Left ventricle myocardium inferior (tissue), 1 donor: ENCODE measurements at regions not wholly inside any gene's neighbourhood (a gene's known extent, or its start where the extent isn't known, plus 50 kb on each side); places are given as distances from the start of the nearest gene placed in this dataset.
A peak's percentile ranks its signal among the peaks of the same experiment; 100 is the strongest.

Experiments
- DNase-seq: peaks from one replicate; pipeline ENCODE4 v3.0.0-alpha.2; 2020
- H3K27ac ChIP-seq: fragments of 200-600 bp; replicated peaks from 2 replicates; pipeline ENCODE4 v1.8.0; 2021
- H3K27me3 ChIP-seq: fragments of 200-600 bp; 2 replicates; pipeline ENCODE4 v1.8.0; 2021; ENCODE audit warnings: low read depth
- H3K36me3 ChIP-seq: fragments of 200-600 bp; 2 replicates; pipeline ENCODE4 v1.8.0; 2021
- H3K4me1 ChIP-seq: fragments of 200-600 bp; 2 replicates; pipeline ENCODE4 v1.8.0; 2021
- H3K4me3 ChIP-seq: fragments of 200-600 bp; 2 replicates; pipeline ENCODE4 v1.8.0; 2021; ENCODE audit warnings: mild to moderate bottlenecking, moderate library complexity
- H3K9me3 ChIP-seq: fragments of 200-600 bp; replicated peaks from 2 replicates; pipeline ENCODE4 v1.8.0; 2021
- intact Hi-C: fragments of 100-400 bp; cut with micrococcal nuclease; formaldehyde crosslinking; loops from one replicate; pipeline ENCODE4 v1.11.0; 2022
- TF ChIP-seq, protein P1 (sequence below): fragments of 200-600 bp; IDR thresholded peaks from 2 replicates; pipeline ENCODE4 v1.8.0; 2021; ENCODE audit warnings: antibody characterized with exemption, mild to moderate bottlenecking, borderline replicate concordance
- donor health status: DM: no; HTN: yes; CAD: no; lungs with severe emphysema.

DNA sequence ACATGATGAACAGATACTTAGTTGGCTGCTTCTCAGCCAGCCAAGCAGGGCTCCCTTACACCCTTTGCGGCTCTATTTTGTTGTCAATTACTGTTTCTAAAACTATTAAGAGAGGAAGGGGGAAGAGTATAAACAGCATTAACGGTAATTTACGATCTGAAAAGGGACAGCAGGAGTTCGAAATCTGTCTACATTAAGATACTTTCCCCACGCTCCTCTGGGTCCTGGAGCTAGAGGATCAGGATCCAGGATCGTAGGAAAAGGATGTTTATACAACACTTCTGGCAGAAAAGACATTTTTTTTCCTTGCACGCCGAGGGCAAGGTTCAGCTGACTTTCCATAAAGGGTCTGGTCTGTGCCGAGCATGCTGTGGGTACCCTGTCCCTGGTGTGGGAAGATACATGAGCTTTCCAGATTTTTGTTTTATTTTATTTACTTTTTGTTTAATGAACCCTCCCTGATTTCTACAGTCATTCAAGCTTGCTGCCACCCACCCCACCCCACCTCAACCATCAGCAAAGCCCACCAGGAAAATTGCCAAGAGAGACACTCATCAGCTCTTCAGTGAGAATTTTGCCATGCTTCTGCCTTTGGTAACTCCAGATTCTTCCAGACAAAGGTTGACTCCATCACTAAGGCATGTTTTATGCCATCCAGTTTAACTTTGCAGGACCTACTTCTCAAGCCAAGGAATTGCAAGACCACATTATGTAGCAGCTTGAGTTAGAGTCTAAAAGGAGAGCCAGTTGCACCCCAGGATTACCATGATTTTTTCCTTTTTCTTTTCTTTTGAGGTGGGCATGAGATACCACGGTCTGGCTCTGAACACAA, 188.1 kb downstream of the QDPR start:
- DNase-seq: no peak
- Histone ChIP-seq H3K27me3 (no peaks in the 10 kb centered on the region), H3K4me1 (peaks cover 20% of the 10 kb centered on the region), H3K4me3 (peak overlapping the region; percentile 15), H3K36me3 (no peaks in the 10 kb centered on the region), H3K27ac (no peak overlapping the region), H3K9me3 (peaks cover 15% of the 10 kb centered on the region)
- TF ChIP-seq, protein P1, sequence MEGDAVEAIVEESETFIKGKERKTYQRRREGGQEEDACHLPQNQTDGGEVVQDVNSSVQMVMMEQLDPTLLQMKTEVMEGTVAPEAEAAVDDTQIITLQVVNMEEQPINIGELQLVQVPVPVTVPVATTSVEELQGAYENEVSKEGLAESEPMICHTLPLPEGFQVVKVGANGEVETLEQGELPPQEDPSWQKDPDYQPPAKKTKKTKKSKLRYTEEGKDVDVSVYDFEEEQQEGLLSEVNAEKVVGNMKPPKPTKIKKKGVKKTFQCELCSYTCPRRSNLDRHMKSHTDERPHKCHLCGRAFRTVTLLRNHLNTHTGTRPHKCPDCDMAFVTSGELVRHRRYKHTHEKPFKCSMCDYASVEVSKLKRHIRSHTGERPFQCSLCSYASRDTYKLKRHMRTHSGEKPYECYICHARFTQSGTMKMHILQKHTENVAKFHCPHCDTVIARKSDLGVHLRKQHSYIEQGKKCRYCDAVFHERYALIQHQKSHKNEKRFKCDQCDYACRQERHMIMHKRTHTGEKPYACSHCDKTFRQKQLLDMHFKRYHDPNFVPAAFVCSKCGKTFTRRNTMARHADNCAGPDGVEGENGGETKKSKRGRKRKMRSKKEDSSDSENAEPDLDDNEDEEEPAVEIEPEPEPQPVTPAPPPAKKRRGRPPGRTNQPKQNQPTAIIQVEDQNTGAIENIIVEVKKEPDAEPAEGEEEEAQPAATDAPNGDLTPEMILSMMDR: no peak
- intact Hi-C loops: no loop called here

DNA sequence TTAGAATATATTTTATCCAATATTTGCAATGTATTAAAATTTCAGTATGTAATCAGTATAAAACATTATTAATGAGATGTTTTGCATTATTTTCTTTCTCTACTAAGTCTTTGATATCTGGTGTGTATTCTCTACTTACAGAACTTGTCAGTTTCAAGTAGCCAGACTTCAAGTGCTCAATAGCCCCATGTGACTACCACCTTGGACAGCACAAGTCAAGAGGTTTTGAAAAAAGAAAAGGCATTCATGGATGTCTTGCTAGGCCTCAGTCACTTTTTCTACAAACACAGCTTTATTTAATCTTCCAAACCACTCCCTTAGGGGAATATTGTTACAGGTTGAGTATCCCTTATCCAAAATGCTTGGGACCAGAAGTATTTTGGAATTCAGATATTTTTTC, 189.4 kb downstream of the QDPR start:
- no peak for DNase-seq
- Histone ChIP-seq H3K27me3 (no peaks in the 10 kb centered on the region), H3K4me3 (no peak overlapping the region), H3K36me3 (no peaks in the 10 kb centered on the region), H3K27ac (no peak overlapping the region), H3K9me3 (peaks cover 15% of the 10 kb centered on the region), H3K4me1 (peaks cover 20% of the 10 kb centered on the region)
- intact Hi-C loops: no loop called here
- TF ChIP-seq, protein P1: no peak

GRCh38 chr4:17320046-17320445, 191.8 kb downstream of the QDPR start:
- intact Hi-C loops: no loop called here
- Histone ChIP-seq H3K9me3 (peaks cover 15% of the 10 kb centered on the region), H3K36me3 (no peaks in the 10 kb centered on the region), H3K27ac (no peak overlapping the region), H3K27me3 (no peaks in the 10 kb centered on the region), H3K4me1 (peaks cover 20% of the 10 kb centered on the region), H3K4me3 (no peak overlapping the region)
- TF ChIP-seq, protein P1: no peak
- no peak for DNase-seq

DNA sequence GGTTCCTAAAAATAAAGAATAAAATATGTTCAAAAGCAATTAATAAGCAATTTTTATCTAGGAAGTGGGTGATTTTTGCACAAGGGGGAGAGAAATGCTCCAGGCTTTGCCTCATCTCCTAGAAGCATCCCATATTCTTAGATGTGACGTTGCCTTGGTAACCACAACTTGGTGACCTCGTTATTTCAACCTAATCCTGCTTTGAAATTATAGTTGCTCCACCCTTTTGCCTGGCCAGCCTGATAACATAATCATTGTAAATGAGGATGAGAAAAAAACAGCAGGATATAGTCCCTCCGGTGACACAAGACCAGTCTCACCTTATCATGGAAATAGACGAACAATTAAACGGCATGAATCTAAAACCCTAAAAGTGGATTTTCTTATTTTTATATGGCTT, 194.4 kb downstream of the QDPR start:
- no peak for DNase-seq
- no peak overlapping the region for H3K4me3 ChIP-seq
- peaks cover 5% of the 10 kb centered on the region for H3K4me1 ChIP-seq
- H3K27me3 ChIP-seq: no peaks in the 10 kb centered on the region
- H3K36me3 ChIP-seq: no peaks in the 10 kb centered on the region
- intact Hi-C loops: no loop called here
- peaks cover 15% of the 10 kb centered on the region for H3K9me3 ChIP-seq
- TF ChIP-seq, protein P1: no peak
- H3K27ac ChIP-seq: no peak overlapping the region

GRCh38 chr4:17316566-17316965, 195.3 kb downstream of the QDPR start:
- intact Hi-C loops: no loop called here
- no peak overlapping the region for H3K27ac ChIP-seq

More at GRCh38 chr4:17316566-17316965, 195.3 kb downstream of the QDPR start:
- no peaks in the 10 kb centered on the region for H3K4me1 ChIP-seq
- H3K9me3 ChIP-seq: peaks cover 15% of the 10 kb centered on the region
- no peak for DNase-seq
- H3K27me3 ChIP-seq: no peaks in the 10 kb centered on the region
- H3K36me3 ChIP-seq: no peaks in the 10 kb centered on the region
- TF ChIP-seq, protein P1: no peak
- H3K4me3 ChIP-seq: no peak overlapping the region
